HUES48 (cell line): ENCODE measurements at regions not wholly inside any gene's neighbourhood (a gene's known extent, or its start where the extent isn't known, plus 50 kb on each side); places are given as distances from the start of the nearest gene placed in this dataset.

ENCODE experiments used
- H3K27ac ChIP-seq: one replicate; pipeline ENCODE4 v1.7.0; 2013; ENCODE audit warnings: low read depth, low read length, inconsistent platforms
- H3K27me3 ChIP-seq: 2 replicates; pipeline ENCODE4 v1.6.1; 2013; ENCODE audit warnings: mild to moderate bottlenecking, low read length; ENCODE audit not compliant: control insufficient read depth, insufficient read depth
- H3K36me3 ChIP-seq: 2 replicates; pipeline ENCODE4 v1.6.1; 2013; ENCODE audit warnings: low read length; ENCODE audit not compliant: control insufficient read depth, insufficient read depth
- H3K4me1 ChIP-seq: 2 replicates; pipeline ENCODE4 v1.6.1; 2013; ENCODE audit warnings: mild to moderate bottlenecking, low read length; ENCODE audit not compliant: control insufficient read depth, insufficient read depth
- H3K4me3 ChIP-seq: 2 replicates; pipeline ENCODE4 v1.5.1; 2013; ENCODE audit warnings: mild to moderate bottlenecking, low read depth, low read length
- H3K9ac ChIP-seq: 2 replicates; pipeline ENCODE4 v1.6.1; 2013; ENCODE audit warnings: mild to moderate bottlenecking, low read depth, low read length, moderate library complexity
- H3K9me3 ChIP-seq: 2 replicates; pipeline ENCODE4 v1.6.1; 2013; ENCODE audit warnings: low read length; ENCODE audit not compliant: control insufficient read depth, insufficient read depth

DNA sequence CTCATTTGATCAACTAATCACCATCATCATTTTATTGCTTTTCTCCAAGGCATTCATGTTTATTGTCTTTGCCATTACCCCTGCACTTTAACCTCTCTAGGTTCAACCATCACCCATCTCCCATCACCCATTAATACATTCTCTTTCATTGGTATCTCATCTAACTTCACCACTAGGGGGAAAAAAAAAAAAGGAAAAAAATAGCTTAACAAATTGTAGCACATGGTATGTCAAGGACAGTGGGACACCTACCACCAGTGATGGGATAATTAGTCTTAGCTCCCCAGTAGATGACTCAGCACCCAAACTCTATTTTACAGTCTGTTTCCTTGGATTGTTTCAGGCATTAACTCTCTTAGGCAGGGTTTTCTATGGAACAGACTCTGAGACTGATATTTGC is 1770.2 kb upstream of the MIR17HG start:
- Histone ChIP-seq H3K4me1 (no peaks in the 10 kb centered on the region), H3K36me3 (no peaks in the 10 kb centered on the region), H3K27me3 (no peaks in the 10 kb centered on the region), H3K9me3 (peaks cover 8% of the 10 kb centered on the region), H3K4me3 (no peak overlapping the region), H3K9ac (no peak overlapping the region), H3K27ac (no peak overlapping the region)

DNA sequence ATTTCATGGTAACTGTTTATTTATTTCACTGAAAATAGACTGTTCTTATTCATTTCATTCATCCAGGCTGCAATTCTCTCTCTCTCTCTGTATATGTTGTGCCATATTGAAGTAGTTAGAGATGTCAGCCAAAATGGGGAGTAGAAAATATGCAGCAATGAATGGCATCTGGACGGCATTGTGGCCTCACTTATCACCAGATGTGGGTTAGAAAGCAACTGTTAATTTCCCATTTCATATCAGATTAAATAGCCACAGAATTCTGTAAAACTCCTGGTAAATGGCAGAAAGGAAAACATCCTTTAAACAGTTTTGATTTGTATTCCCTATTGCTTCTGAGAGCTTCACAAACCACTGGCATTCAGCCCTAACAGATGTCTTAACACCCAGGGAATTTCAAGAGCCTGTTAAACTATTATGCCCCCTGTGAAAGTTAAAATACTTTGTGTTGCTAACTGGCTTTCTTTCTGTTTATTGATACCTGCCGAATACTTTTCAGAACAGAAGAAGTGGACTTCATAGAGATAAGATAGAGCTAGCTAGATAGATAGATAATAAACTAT is 1763.3 kb upstream of the MIR17HG start:
- no peaks in the 10 kb centered on the region for H3K36me3 ChIP-seq
- H3K4me3 ChIP-seq = no peak overlapping the region
- H3K9me3 ChIP-seq = no peaks in the 10 kb centered on the region
- H3K9ac ChIP-seq = no peak overlapping the region
- H3K4me1 ChIP-seq = peaks cover 15% of the 10 kb centered on the region
- no peak overlapping the region for H3K27ac ChIP-seq
- no peaks in the 10 kb centered on the region for H3K27me3 ChIP-seq

DNA sequence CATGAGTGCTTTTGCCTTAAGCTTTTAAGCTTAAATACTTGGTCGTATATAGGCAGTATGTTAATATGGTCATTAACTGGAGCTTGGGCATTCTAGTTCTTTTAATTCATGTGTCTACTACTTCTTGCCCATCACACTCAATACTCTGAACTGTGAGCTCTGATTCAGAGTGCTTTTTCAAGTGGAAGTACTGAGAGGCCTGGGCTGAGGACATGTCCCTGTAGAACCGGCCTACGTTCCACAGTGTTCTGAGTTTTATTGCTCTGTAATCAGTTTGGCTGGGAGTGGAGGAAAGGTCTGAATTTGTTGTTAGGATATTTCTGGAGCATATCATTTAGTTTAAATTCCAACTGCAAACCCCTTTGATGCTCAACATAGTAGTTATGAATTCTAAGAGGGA is 1744.8 kb upstream of the MIR17HG start:
- Histone ChIP-seq H3K4me3 (no peak overlapping the region), H3K27me3 (no peaks in the 10 kb centered on the region), H3K27ac (no peak overlapping the region), H3K9ac (no peak overlapping the region), H3K4me1 (no peaks in the 10 kb centered on the region), H3K36me3 (no peaks in the 10 kb centered on the region), H3K9me3 (peaks cover 15% of the 10 kb centered on the region)

DNA sequence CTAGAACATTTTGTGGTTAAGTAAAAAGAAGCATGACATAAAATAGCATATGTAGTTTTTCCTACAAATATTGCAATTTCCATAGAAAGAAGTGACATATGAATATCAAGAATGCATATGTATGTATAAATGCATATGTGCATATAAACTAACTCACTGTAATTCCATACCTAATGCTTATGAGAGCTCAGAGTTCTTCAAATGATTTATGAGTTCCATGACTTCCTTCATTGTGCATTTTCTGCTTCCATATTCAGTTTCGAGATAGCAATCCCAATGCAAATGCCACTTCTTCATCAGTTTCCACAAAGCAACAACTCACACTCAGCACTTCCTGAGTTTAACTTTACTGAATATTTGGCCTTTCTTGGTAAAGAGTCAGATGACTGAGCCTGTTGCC is 1744.3 kb upstream of the MIR17HG start:
- Histone ChIP-seq H3K36me3 (no peaks in the 10 kb centered on the region), H3K27ac (no peak overlapping the region), H3K9me3 (peaks cover 15% of the 10 kb centered on the region), H3K9ac (no peak overlapping the region), H3K4me3 (no peak overlapping the region), H3K27me3 (no peaks in the 10 kb centered on the region), H3K4me1 (no peaks in the 10 kb centered on the region)

DNA sequence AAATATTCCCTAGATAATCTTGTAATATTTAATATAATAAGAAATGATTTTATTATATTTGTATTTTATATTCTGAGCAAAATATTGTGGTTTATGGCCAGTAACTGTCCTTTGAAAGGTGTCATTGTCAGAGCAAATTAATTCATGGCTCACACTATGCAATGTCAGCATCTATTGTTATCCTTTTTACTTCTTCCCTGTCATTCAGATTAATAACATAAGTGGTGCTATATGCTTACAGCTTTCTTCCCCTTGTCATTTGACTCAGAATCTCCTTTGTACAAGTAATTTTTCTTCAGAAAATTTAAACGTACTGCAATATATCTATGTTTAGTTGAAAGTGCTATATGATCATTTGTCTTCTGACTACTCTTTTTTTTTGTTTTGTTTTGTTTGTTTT is 1738.2 kb upstream of the MIR17HG start:
- no peak overlapping the region for H3K27ac ChIP-seq
- H3K9ac ChIP-seq = no peak overlapping the region
- H3K27me3 ChIP-seq = no peaks in the 10 kb centered on the region
- no peaks in the 10 kb centered on the region for H3K36me3 ChIP-seq
- H3K9me3 ChIP-seq = peaks cover 15% of the 10 kb centered on the region
- H3K4me1 ChIP-seq = no peaks in the 10 kb centered on the region
- H3K4me3 ChIP-seq = no peak overlapping the region

DNA sequence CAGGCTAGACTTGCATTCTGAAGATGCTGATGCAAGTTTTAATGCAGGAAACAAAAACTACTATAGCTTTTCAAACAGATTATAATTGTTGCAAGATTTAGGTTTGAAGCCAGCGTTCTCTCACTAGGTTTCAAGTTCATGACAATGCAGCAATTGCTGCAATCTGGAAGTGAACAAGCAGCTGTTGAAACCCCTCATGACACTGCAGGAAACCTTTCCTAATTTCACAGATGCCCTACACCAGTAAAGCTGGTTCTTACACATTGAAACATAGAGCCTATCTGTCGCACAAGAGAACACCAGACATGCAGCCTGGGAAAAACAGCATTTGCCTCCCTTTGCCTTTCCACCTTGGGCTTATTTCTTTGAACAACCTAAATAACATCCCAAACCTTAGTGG is 1737.2 kb upstream of the MIR17HG start:
- H3K9ac ChIP-seq = no peak overlapping the region
- no peaks in the 10 kb centered on the region for H3K4me1 ChIP-seq
- no peak overlapping the region for H3K27ac ChIP-seq
- no peaks in the 10 kb centered on the region for H3K27me3 ChIP-seq
- peaks cover 13% of the 10 kb centered on the region for H3K9me3 ChIP-seq
- H3K36me3 ChIP-seq = no peaks in the 10 kb centered on the region
- H3K4me3 ChIP-seq = no peak overlapping the region

DNA sequence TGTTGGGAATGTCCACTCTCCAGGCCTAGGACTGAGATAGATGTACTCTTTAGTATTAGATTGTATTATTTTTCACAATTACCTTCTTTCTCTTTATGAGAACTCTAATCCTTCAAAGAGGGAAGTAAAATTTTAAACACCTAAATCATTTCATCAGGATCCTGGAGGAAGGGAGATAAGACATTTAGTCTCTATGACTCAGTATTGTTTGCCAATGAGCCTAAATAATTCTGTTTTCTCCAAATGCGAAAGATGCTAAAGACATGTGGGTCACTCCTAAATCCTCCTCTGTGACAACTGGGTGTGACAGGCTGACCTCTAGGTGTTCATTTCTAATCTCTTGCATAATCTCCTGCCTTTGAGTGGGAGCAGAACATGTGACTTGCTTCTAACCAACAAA is 1736.6 kb upstream of the MIR17HG start:
- Histone ChIP-seq H3K9ac (no peak overlapping the region), H3K4me3 (no peak overlapping the region), H3K27ac (no peak overlapping the region), H3K4me1 (no peaks in the 10 kb centered on the region), H3K36me3 (no peaks in the 10 kb centered on the region), H3K9me3 (peaks cover 8% of the 10 kb centered on the region), H3K27me3 (no peaks in the 10 kb centered on the region)

DNA sequence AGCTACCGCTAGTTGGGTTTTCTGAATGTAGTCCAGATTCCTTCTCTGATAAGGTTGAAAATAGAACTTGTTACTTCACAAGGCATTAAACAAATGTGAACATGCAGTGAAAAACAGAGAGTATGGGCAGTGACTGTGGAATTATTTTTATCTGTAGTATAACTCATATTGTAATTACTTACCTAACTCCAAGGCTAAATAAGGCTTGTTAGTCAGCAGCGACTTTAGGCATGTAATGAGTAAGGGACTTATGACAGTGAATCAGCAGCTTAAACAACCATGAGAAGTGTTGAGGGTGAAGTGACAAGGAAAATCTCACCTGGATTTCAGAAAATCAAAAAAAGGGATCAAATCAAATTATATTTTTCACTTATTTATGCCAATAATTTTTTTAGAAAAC is 1719.5 kb upstream of the MIR17HG start:
- Histone ChIP-seq H3K27ac (no peak overlapping the region), H3K4me1 (no peaks in the 10 kb centered on the region), H3K4me3 (no peak overlapping the region), H3K36me3 (no peaks in the 10 kb centered on the region), H3K9me3 (no peaks in the 10 kb centered on the region), H3K9ac (no peak overlapping the region), H3K27me3 (no peaks in the 10 kb centered on the region)

DNA sequence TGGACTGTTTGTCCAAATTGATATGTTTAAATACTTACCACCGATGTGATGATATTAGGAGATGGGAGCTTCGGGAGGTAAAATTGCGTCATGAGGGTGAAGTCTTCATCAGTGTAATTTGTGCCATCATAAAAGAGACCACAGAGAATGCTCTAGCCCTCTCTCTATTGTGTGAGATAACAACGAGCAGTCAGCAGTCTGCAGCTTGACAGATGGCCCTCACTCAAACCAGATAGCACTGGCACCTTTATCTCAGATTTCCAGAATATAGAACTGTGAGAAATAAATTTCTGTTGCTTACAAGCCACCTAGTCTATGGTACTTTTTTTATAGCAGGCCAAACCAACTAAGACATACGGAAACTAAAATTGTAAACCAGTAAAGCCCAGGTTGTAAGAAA is 1718.9 kb upstream of the MIR17HG start:
- no peak overlapping the region for H3K9ac ChIP-seq
- H3K27me3 ChIP-seq = no peaks in the 10 kb centered on the region
- H3K4me3 ChIP-seq = no peak overlapping the region
- H3K36me3 ChIP-seq = no peaks in the 10 kb centered on the region
- no peaks in the 10 kb centered on the region for H3K4me1 ChIP-seq
- H3K27ac ChIP-seq = no peak overlapping the region
- no peaks in the 10 kb centered on the region for H3K9me3 ChIP-seq

DNA sequence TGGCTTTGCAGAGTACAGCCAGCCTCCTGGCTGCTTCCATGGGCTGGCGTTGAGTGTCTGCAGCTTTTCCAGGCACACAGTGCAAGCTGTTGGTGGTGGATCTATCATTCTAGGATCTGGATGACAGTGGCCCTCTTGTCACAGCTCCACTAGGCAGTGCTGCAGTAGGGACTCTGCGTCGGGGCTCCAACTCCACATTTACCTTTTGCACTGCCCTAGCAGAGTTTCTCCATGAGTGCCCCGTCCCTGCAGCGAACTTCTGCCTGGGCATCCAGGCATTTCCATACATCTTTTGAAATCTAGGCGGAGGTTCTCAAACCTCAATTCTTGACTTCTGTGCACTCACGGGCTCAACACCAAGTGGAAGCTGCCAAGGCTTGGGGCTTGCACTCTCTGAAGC is 1697.3 kb upstream of the MIR17HG start:
- no peak overlapping the region for H3K27ac ChIP-seq
- no peaks in the 10 kb centered on the region for H3K27me3 ChIP-seq
- no peaks in the 10 kb centered on the region; the same call in 1 of the 2 replicates for H3K9me3 ChIP-seq
- no peaks in the 10 kb centered on the region for H3K4me1 ChIP-seq
- H3K4me3 ChIP-seq = no peak overlapping the region
- no peaks in the 10 kb centered on the region for H3K36me3 ChIP-seq
- no peak overlapping the region for H3K9ac ChIP-seq

DNA sequence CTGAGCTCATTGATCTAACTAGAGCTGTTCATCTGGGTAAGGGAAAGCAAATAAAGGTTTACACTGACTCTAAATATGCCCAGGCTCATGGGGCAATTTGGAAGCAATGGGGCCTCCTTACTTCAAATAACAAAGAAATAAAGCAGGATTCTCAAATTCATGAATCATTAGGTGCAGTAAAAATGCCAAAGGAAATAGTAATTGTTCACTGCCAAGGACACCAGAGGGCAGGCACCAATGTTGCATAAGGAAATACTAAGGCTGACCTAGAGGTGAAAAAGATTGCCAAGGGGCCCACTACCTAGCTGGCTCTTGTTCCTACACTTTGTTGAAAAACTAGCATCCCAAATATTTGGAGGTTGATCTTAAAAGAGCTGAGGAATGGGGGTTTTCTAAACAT is 1686.7 kb upstream of the MIR17HG start:
- H3K9me3 ChIP-seq = no peaks in the 10 kb centered on the region
- no peak overlapping the region for H3K9ac ChIP-seq
- H3K27me3 ChIP-seq = no peaks in the 10 kb centered on the region
- no peak overlapping the region for H3K4me3 ChIP-seq
- no peak overlapping the region for H3K27ac ChIP-seq
- no peaks in the 10 kb centered on the region for H3K4me1 ChIP-seq
- no peaks in the 10 kb centered on the region for H3K36me3 ChIP-seq

DNA sequence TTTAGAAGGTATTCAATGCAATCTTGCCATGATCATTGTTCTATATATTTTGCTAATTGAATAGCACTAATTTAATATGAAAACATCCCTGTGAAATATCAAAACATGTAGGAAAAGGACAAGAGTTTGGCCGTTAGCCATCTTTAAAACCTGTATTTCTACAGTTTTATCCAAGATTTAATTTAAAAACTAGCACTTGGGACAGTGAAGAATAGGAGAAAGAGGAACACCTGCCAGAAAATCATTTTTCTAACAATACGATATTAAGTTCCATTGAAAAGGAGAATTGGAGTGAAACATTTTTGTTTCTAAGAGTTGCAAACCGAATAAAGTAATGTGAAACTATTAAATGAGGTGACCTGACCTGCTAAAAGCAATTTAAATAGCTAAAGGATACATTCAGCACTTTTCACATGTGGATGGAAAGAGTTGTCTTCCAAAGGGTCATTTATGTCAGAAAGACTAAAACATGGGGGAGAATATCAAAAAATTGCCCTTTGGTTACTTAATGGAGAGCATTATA is 1673.6 kb upstream of the MIR17HG start:
- Histone ChIP-seq H3K9me3 (no peaks in the 10 kb centered on the region), H3K27ac (no peak overlapping the region), H3K27me3 (no peaks in the 10 kb centered on the region), H3K9ac (no peak overlapping the region), H3K36me3 (no peaks in the 10 kb centered on the region), H3K4me3 (no peak overlapping the region), H3K4me1 (no peaks in the 10 kb centered on the region)
